ENCODE measurements at regions not wholly inside any gene's neighbourhood (a gene's known extent, or its start where the extent isn't known, plus 50 kb on each side); places are given as distances from the start of the nearest gene placed in this dataset.

GRCh38 chr13:39916330-39916729, 260.9 kb downstream of the COG6 start:
- TF ChIP-seq CTCF (IDR thresholded peaks at IDR 0.05; ENCODE audit: low read depth, low read length, poor library complexity, severe bottlenecking), result no peak
- TF ChIP-seq EZH2phosphoT487 (IDR thresholded peaks at IDR 0.05; ENCODE audit: borderline replicate concordance, low read length), result no peak
